Left lung (tissue), 4 donors: ENCODE measurements at regions not wholly inside any gene's neighbourhood (a gene's known extent, or its start where the extent isn't known, plus 50 kb on each side); places are given as distances from the start of the nearest gene placed in this dataset.

Experiments used
- ATAC-seq: fragments of 200-7000 bp; cut with Tn5 transposase; one replicate; pipeline ENCODE4 v1.9.1; 2020; ENCODE audit warnings: moderate library complexity
- DNase-seq, 4 donors: peaks; one replicate each; pipeline ENCODE4 v3.0.0-alpha.2; 2013 to 2020
- H3K27ac ChIP-seq, 2 donors: fragments of 200-600 bp; sonication (generic) in 1 of 2; one replicate each; pipeline versions ENCODE4 v1.5.0 to v1.8.0; 2020 to 2021
- H3K27me3 ChIP-seq, 2 donors: fragments of 200-600 bp; sonication (generic) in 1 of 2; one replicate each; pipeline versions ENCODE4 v1.5.0 to v1.8.0; 2020 to 2021
- H3K36me3 ChIP-seq, 2 donors: fragments of 200-600 bp; sonication (generic) in 1 of 2; one replicate each; pipeline versions ENCODE4 v1.5.0 to v1.8.0; 2020 to 2021
- H3K4me1 ChIP-seq, 2 donors: fragments of 200-600 bp; one replicate each; pipeline ENCODE4 v1.8.0; 2021
- H3K4me3 ChIP-seq, 2 donors: fragments of 200-600 bp; sonication (generic) in 1 of 2; one replicate each; pipeline versions ENCODE4 v1.5.0 to v1.8.0; 2020 to 2021; ENCODE audit warnings: mild to moderate bottlenecking in 1 of 2
- H3K9me3 ChIP-seq, 2 donors: fragments of 200-600 bp; sonication (generic) in 1 of 2; one replicate each; pipeline versions ENCODE4 v1.5.0 to v1.8.0; 2020 to 2021
- intact Hi-C, 2 donors: fragments of 100-400 bp; cut with DNase I; formaldehyde crosslinking; loops; one replicate each; pipeline versions ENCODE4 v1.11.2 to v1.14.2; 2022
- TF ChIP-seq, protein P1 (sequence below), 2 donors: fragments of 200-600 bp; sonication (generic) in 1 of 2; IDR thresholded peaks; one replicate each; pipeline versions ENCODE4 v1.5.0 to v1.8.0; 2021; ENCODE audit warnings: antibody characterized with exemption in 2 of 2
- donor health status: DM: no; HTN: yes; CAD: no.
- donor health status: DM: no; HTN: no; CAD: no.

DNA sequence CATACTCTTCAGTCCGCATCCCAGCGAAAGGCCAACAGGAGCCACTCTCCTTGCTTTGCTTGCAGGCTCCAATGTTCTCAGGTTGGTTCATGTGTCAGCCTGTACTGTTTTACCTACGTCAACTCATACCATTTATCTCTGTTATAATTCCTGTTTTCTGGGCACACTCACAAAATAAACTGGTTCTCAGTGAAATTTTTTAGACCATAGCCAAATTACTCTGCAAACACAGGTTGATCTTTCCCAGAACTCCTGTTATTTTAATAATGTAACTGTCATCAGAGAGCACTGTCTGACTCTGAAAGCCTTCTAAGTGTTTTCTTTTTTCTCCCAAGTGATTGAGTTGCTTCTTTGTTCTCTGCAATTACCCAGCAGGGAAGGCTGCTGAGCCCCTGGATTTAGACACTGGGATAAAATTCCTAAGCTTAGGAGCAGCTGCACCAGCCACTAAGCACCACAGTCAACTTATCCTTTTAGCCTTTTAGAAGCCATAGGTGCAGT is 111.6 kb upstream of the PIEZO2 start:
- DNase-seq: no peak
- no peaks in the 10 kb centered on the region for H3K4me1 ChIP-seq
- H3K9me3 ChIP-seq: peaks cover 0 to 18% of the 10 kb centered on the region in 2 donors
- TF ChIP-seq, protein P1, sequence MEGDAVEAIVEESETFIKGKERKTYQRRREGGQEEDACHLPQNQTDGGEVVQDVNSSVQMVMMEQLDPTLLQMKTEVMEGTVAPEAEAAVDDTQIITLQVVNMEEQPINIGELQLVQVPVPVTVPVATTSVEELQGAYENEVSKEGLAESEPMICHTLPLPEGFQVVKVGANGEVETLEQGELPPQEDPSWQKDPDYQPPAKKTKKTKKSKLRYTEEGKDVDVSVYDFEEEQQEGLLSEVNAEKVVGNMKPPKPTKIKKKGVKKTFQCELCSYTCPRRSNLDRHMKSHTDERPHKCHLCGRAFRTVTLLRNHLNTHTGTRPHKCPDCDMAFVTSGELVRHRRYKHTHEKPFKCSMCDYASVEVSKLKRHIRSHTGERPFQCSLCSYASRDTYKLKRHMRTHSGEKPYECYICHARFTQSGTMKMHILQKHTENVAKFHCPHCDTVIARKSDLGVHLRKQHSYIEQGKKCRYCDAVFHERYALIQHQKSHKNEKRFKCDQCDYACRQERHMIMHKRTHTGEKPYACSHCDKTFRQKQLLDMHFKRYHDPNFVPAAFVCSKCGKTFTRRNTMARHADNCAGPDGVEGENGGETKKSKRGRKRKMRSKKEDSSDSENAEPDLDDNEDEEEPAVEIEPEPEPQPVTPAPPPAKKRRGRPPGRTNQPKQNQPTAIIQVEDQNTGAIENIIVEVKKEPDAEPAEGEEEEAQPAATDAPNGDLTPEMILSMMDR (IDR thresholded peaks at IDR 0.05): no peak
- no peak overlapping the region for H3K4me3 ChIP-seq
- no peak overlapping the region for H3K27ac ChIP-seq
- H3K27me3 ChIP-seq: no peaks in the 10 kb centered on the region
- no peak for ATAC-seq
- intact Hi-C loops: no loop called here
- H3K36me3 ChIP-seq: no peaks in the 10 kb centered on the region

DNA sequence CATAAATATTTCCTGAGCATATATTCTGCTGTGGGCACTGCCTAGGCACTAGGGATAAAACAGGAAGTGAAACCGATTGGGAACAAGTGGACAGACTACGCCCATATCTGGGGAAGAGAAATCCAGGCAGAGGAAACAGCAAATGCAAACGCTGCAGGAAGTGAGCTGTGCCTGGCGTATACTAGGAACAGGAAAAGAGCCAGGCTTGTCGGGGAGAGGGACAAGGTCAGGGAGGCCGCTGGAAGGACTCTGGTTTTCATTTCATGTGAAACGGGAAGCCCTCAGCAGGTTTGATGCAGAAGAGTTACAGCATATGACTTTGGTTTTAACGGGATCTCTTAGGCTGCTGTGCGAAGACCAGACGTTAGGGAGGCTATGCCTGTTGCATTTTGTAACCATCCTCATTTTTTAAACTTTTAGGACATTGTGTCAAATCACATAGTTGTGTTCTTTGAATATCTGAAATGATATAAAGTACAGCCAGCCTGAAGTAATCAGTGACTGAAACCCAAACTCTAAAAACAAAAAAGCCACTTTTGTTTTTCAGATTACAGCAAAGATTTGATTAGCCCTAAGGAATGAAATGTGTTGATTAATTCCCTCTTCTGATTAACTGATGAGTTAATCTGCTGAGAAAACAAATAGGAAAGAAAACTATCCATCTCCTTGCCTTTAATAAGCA is 110.2 kb upstream of the PIEZO2 start:
- H3K27me3 ChIP-seq: no peaks in the 10 kb centered on the region
- ATAC-seq (peak; percentile 65), DNase-seq (peak in 1 of 4 donors; percentile 55)
- TF ChIP-seq, protein P1 (IDR thresholded peaks at IDR 0.05): no peak
- intact Hi-C loops: no loop called here
- no peaks in the 10 kb centered on the region for H3K4me1 ChIP-seq
- H3K4me3 ChIP-seq: no peak overlapping the region
- H3K27ac ChIP-seq: no peak overlapping the region
- H3K9me3 ChIP-seq: peaks cover 0 to 17% of the 10 kb centered on the region in 2 donors
- H3K36me3 ChIP-seq: no peaks in the 10 kb centered on the region

DNA sequence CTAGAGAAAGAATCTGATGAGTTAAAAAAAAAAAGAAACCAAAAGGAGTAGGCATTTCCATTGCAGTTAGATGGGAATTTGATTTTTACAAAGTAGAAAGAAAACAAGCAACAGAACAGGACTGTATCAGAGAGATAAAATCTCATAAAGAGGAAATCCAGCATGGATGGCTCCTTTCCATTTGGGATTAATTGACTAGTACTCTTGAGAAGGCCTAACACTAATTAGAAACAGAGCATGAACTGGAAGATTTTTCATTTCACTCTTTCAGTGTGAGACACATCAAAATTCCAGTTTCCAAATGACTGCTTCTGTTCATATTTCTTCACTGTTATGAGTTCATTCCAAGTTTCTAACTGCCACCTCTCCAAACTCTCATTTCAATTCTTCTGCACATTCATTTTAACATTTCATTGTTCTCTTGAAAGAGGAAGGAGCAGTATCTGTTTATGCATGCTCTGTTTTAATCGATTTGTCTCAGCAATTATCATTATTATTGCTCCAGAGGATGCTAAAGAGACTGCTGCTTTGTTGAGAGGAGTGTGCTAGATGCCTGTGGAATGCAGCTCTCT is 108.8 kb upstream of the PIEZO2 start:
- Histone ChIP-seq H3K27ac (no peak overlapping the region), H3K4me3 (no peak overlapping the region), H3K9me3 (peaks cover 0 to 4% of the 10 kb centered on the region in 2 donors), H3K36me3 (no peaks in the 10 kb centered on the region), H3K27me3 (no peaks in the 10 kb centered on the region), H3K4me1 (no peaks in the 10 kb centered on the region)
- intact Hi-C loops: no loop called here
- DNase-seq (no peak), ATAC-seq (no peak)
- TF ChIP-seq, protein P1 (IDR thresholded peaks at IDR 0.05): no peak

DNA sequence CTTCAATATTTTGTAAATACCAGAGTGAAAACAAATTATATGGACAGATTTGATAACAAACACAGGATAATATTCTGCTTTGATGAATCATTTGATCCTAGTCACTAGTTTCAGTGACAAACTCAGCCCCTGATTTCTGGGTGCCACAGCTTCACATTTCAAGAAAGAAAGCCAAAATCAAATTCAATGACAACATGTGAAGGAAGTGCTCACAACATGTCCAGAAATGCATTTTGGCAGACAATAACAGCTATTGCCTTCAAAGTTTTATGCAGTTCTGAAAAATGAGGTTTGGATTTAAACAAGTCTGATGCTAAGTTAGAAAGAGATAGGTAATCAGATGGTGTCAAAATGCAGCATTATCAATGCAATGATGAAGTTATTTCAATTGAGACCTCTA is 106.9 kb upstream of the PIEZO2 start:
- intact Hi-C loops: no loop called here
- TF ChIP-seq, protein P1 (IDR thresholded peaks at IDR 0.05): no peak
- DNase-seq (no peak), ATAC-seq (no peak)
- H3K4me3 ChIP-seq: no peak overlapping the region
- no peaks in the 10 kb centered on the region for H3K9me3 ChIP-seq
- no peak overlapping the region for H3K27ac ChIP-seq
- no peaks in the 10 kb centered on the region for H3K36me3 ChIP-seq
- no peaks in the 10 kb centered on the region for H3K27me3 ChIP-seq
- no peaks in the 10 kb centered on the region for H3K4me1 ChIP-seq

DNA sequence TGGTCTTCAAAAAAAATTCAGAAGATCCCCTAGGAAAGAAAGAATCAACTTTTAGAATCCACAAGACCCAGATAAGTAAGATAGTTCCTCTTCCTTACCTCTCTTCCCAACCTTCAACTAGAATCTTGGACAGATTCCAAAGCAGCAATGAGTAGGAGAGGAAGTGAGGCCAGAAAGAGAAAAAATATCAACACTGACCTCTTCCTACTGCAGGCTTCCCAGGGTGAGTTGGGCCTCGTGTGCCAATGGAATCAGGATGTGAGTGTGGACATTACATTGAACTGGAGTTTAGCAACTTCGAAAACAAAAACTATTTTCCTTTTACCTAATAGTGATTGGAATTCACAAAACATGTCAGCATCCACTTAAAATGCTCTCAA is 102.5 kb upstream of the PIEZO2 start:
- Histone ChIP-seq H3K27ac (peak overlapping the region in 1 of 2 donors; percentile 33), H3K27me3 (no peaks in the 10 kb centered on the region), H3K4me3 (no peak overlapping the region), H3K4me1 (no peaks in the 10 kb centered on the region), H3K9me3 (no peaks in the 10 kb centered on the region), H3K36me3 (no peaks in the 10 kb centered on the region)
- intact Hi-C loops: no loop called here
- TF ChIP-seq, protein P1 (IDR thresholded peaks at IDR 0.05): no peak
- DNase-seq (no peak), ATAC-seq (peak; percentile 49)
